Ectodermal cell (in vitro differentiated cells): ENCODE measurements at regions not wholly inside any gene's neighbourhood (a gene's known extent, or its start where the extent isn't known, plus 50 kb on each side); places are given as distances from the start of the nearest gene placed in this dataset.

ENCODE experiments used
- H3K27ac ChIP-seq: 2 replicates; pipeline ENCODE4 v1.7.0; 2013; ENCODE audit warnings: mild to moderate bottlenecking, low read depth, low read length; ENCODE audit not compliant: insufficient read depth, poor library complexity, severe bottlenecking
- H3K27me3 ChIP-seq: 2 replicates; pipeline ENCODE4 v1.7.0; 2013; ENCODE audit warnings: mild to moderate bottlenecking, low read length; ENCODE audit not compliant: insufficient read depth, control insufficient read depth, poor library complexity, severe bottlenecking
- H3K36me3 ChIP-seq: one replicate; pipeline ENCODE4 v1.7.0; 2013; ENCODE audit warnings: low read length; ENCODE audit not compliant: control insufficient read depth, insufficient read depth
- H3K4me1 ChIP-seq: one replicate; pipeline ENCODE4 v1.7.0; 2013; ENCODE audit warnings: low read length; ENCODE audit not compliant: control insufficient read depth, insufficient read depth
- H3K4me3 ChIP-seq: 2 replicates; pipeline ENCODE4 v1.7.0; 2013; ENCODE audit warnings: low read depth, low read length, control low read depth; ENCODE audit not compliant: insufficient read depth
- H3K9me3 ChIP-seq: 2 replicates; pipeline ENCODE4 v1.7.0; 2013; ENCODE audit warnings: mild to moderate bottlenecking, low read length, moderate library complexity; ENCODE audit not compliant: control insufficient read depth
- WGBS, 2 experiments: methylation state at CpG; one replicate each; pipeline ENCODE4 v1.1.7; 2013; ENCODE audit warnings: missing lambda C conversion rate in 2 of 2; 5-methylcytosine and 5-hydroxymethylcytosine counted together

DNA sequence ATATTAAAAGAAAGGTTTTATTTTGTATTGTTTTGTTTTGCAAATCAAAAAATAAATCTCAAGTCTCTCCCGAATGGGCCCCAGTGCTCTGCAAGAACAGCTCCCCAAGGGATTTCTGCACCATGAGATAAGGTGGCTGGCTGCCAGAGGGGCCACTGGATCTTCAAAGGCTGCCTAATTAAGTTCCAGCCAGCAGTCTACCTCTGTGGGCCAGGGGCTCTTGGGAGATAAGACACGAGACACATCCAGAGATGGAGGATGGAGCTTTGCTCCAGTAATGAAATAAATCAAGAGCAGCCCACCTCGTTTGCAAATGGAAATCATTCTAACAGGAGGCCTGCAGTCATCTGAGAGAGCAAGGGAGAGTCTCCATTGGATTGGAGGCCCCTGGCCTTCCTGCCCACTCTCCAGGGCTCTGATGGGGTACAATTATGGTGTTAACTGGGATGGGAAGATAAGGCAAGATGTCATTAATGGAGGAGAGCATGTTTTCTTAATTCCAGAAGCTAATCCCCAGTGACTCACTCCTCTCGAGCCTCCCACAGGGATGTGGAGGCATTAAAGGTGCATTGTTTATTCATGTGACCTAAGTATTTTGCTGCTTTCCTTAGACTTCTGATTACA is 155.2 kb upstream of the KAZN start:
- no peaks in the 10 kb centered on the region for H3K4me1 ChIP-seq
- H3K4me3 ChIP-seq, result no peak overlapping the region
- H3K9me3 ChIP-seq, result no peaks in the 10 kb centered on the region
- H3K27me3 ChIP-seq, result no peaks in the 10 kb centered on the region
- 81 to 85% methylated on average over 4 of the region's 4 CpGs for WGBS, 2 experiments
- H3K36me3 ChIP-seq, result no peaks in the 10 kb centered on the region
- H3K27ac ChIP-seq, result no peak overlapping the region

DNA sequence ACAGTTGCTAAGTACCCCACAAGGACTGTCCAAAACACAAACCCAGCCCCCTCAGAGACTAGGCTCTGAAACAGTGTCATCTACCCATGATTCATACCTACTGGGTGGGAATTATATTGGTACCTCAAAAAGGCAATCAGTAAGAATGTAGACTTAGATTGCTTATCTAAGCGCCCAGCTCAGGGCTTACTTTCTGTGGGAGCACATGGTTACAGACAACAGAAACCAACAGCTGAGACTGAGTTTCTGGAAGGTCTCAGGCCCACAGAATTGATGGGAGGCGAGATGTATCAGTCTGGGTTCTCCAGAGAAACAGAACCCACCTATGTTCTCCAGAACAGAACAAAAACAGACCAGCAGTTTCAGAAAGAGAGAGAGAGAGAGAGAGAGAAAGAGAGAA is 147.3 kb upstream of the KAZN start:
- no peaks in the 10 kb centered on the region for H3K36me3 ChIP-seq

DNA sequence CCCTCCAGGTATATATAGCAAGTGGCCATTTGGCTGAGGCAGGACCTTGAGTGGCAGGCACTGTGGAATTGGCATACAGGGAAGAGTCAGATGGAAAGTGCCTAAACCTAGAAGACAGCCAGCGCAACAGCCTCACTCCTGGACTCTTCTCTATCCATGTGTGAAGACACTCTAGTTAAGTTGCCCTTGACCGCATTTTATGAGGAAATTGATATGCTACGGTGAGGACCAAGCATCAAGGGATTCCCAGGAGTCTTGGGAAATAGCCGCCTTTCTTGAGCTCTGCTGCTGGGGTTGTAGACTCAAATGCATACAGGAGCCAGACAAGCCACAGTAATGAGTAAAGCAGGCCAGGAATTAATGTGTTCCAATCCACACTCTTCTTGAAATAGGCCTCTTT is 145.9 kb upstream of the KAZN start:
- Histone ChIP-seq H3K36me3 (no peaks in the 10 kb centered on the region), H3K4me3 (no peak overlapping the region), H3K27me3 (no peaks in the 10 kb centered on the region), H3K9me3 (no peaks in the 10 kb centered on the region), H3K4me1 (no peaks in the 10 kb centered on the region), H3K27ac (no peak overlapping the region)
- 95 to 96% methylated on average over 4 of the region's 4 CpGs for WGBS, 2 experiments

More for the DNA sequence above, 147.3 kb upstream of the KAZN start:
- WGBS, 2 experiments, result 93 to 96% methylated on average over 2 of the region's 2 CpGs
- H3K4me3 ChIP-seq, result no peak overlapping the region
- H3K4me1 ChIP-seq, result no peaks in the 10 kb centered on the region
- no peaks in the 10 kb centered on the region for H3K27me3 ChIP-seq
- H3K27ac ChIP-seq, result no peak overlapping the region
- H3K9me3 ChIP-seq, result no peaks in the 10 kb centered on the region

DNA sequence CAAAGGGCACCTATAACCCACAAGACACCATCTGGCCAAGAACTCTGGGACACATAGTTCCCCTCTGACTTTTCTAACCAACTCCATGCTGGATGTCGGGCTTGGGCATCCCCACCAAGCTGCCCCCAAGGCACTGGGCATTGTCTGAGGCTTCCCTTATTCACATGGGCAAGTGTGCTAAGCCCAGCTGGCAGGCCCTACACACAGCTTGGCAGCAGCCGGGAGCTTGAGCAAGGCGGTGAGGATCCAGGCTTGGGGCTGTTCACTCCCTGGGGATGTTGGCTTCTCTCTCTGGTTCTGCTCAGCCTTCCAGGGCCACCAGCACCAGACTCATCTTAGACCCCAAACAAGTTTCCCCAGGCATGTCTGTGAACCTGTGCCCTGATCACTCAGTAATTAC is 138.3 kb upstream of the KAZN start:
- no peaks in the 10 kb centered on the region for H3K9me3 ChIP-seq
- no peak overlapping the region for H3K4me3 ChIP-seq
- H3K36me3 ChIP-seq, result no peaks in the 10 kb centered on the region
- no peak overlapping the region for H3K27ac ChIP-seq
- H3K27me3 ChIP-seq, result no peaks in the 10 kb centered on the region
- no peaks in the 10 kb centered on the region for H3K4me1 ChIP-seq
- WGBS, 2 experiments, result 75 to 80% methylated on average over 3 of the region's 3 CpGs

DNA sequence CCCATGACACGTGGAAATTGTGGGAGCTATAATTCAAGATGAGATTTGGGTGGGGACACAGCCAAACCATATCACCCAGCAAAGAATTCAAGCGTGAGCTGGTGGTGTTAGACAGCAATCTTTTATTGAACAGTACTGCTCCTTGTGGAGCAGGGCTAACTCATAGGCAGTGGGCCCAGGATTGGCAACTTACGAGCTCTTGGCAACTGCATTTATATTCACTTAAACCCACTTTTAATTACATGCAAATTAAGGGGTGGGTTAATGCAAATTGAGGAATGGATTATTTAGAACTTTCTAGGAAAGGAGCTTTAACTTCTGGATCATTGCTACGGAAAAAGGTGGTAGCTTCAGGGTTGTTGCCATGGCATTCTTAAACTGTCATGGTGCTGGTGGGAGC is 135.6 kb upstream of the KAZN start:
- H3K27ac ChIP-seq, result no peak overlapping the region
- H3K36me3 ChIP-seq, result no peaks in the 10 kb centered on the region
- H3K27me3 ChIP-seq, result no peaks in the 10 kb centered on the region
- H3K4me1 ChIP-seq, result no peaks in the 10 kb centered on the region
- H3K9me3 ChIP-seq, result no peaks in the 10 kb centered on the region
- H3K4me3 ChIP-seq, result no peak overlapping the region
- 89 to 95% methylated on average over 3 to 4 of the region's 4 CpGs for WGBS, 2 experiments

DNA sequence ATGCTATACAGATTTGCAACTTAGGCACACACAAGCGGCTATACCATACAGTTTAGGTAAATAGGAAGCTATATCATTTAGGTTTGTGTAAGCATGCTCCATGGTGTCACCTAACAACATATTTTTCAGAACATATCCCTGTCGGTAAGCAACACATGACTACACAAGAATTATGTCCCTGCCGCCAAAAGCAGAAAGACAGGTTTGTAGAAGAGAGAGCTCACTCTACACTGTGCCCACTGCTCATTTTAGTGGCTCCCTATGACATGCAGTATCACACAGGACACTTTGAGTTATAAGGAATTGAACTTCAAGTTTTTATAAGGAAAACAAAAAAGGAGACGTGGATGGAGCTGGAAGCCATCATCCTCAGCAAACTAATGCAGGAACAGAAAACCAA is 132.5 kb upstream of the KAZN start:
- Histone ChIP-seq H3K4me1 (no peaks in the 10 kb centered on the region), H3K36me3 (no peaks in the 10 kb centered on the region), H3K27me3 (no peaks in the 10 kb centered on the region), H3K27ac (no peak overlapping the region), H3K4me3 (no peak overlapping the region), H3K9me3 (no peaks in the 10 kb centered on the region)
- 86 to 94% methylated on average over 4 of the region's 4 CpGs for WGBS, 2 experiments

DNA sequence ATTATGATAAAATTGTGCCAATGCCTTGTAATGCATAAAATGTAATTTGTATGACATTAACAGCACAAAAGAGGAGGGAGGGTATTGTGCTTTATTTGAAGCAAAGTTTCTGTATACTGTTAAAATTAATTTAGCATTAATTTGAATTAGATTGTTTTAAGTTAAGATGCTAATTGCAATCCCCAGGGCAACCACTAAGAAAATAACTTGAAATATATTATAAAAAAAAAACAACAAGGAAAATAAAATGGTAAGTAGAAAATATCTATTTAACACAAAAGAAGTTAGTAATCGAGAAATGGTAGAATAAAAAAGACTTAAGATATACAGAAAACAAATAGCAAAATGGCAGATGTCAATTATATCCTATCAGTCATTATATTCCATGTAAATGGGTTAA is 131.4 kb upstream of the KAZN start:
- H3K36me3 ChIP-seq, result no peaks in the 10 kb centered on the region

DNA sequence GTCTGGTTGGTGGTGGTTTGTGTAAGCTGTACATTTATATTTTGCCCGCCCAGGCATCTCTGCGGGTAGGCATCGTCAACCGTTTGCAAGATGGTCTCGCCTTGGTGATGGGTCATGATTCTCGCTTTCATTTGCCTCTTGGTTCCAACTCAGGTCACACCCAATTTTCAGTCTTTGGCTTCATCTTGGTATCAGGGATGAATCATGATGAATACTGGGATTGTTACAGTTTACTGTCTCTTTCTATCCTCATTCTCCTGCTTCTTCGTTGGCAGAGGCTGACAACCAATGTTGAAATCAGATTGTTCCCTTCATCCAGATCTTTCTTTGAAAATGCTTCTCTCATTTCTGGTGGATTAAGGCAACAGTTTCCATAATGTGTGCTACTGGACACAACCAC is 129.7 kb upstream of the KAZN start:
- Histone ChIP-seq H3K27ac (no peak overlapping the region), H3K9me3 (no peaks in the 10 kb centered on the region), H3K4me3 (no peak overlapping the region), H3K4me1 (no peaks in the 10 kb centered on the region), H3K27me3 (no peaks in the 10 kb centered on the region), H3K36me3 (no peaks in the 10 kb centered on the region)
- WGBS, 2 experiments, result 95 to 96% methylated on average over 7 of the region's 7 CpGs

More for the DNA sequence above, 131.4 kb upstream of the KAZN start:
- H3K4me1 ChIP-seq, result no peaks in the 10 kb centered on the region
- H3K9me3 ChIP-seq, result no peaks in the 10 kb centered on the region
- H3K4me3 ChIP-seq, result no peak overlapping the region
- WGBS, 2 experiments, result no CpG with 5 or more reads among the region's 1 CpG
- H3K27ac ChIP-seq, result no peak overlapping the region
- no peaks in the 10 kb centered on the region for H3K27me3 ChIP-seq

DNA sequence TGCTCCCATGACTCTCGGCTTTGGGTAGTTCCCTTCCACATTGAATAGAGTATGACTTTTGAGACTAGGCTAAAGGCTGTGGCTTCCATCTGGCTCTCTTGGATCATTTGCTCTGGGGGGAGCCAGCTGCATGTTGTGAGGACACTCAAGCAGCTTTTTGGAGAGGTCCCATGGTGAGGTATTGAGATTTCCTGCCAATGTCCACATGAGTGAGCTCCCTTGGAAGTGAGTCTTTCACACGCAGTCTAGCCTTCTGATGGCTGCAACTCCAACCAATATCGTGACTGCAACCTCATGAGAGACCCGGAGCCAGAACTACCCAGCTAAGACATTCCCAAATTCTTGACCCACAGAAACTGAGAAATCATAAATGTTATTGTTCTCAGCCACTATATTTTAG is 127.7 kb upstream of the KAZN start:
- Histone ChIP-seq H3K27ac (no peak overlapping the region), H3K36me3 (no peaks in the 10 kb centered on the region), H3K9me3 (no peaks in the 10 kb centered on the region), H3K27me3 (no peaks in the 10 kb centered on the region), H3K4me1 (no peaks in the 10 kb centered on the region), H3K4me3 (no peak overlapping the region)
- WGBS, 2 experiments, result 95 to 96% methylated on average over 4 of the region's 4 CpGs

DNA sequence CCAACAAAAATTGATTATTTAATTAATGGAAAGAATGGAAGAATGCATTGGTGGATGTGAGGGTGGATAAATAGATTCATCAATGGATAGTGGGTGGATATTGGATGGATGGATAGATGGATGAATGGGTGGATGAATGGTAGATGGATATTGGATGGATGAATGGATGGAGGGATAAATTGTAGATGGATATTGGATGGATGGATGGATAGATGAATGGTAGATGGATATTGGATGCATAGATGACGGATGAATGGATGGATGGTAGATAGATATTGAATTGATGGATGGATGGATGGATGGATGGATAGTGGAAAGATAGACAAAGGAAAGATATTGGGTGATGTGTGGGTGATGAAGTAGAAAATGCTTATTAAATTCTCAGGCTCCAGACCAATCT is 123.6 kb upstream of the KAZN start:
- Histone ChIP-seq H3K4me1 (no peaks in the 10 kb centered on the region), H3K27ac (no peak overlapping the region), H3K4me3 (no peak overlapping the region), H3K36me3 (no peaks in the 10 kb centered on the region), H3K9me3 (no peaks in the 10 kb centered on the region), H3K27me3 (no peaks in the 10 kb centered on the region)
- WGBS, 2 experiments, result 86 to 90% methylated on average over 1 of the region's 1 CpG
